SK-N-MC (cell line): ENCODE measurements at regions not wholly inside any gene's neighbourhood (a gene's known extent, or its start where the extent isn't known, plus 50 kb on each side); places are given as distances from the start of the nearest gene placed in this dataset.
"Not testable (repeated sequence)": the region's sequence is repeated elsewhere in the genome, so short reads cannot be mapped to it uniquely, and the experiment has no call there.

ENCODE experiments used
- DNase-seq: peaks from one replicate; pipeline ENCODE4 v3.0.0-alpha.2; 2011; ENCODE audit warnings: low read depth, low spot score
- H3K27ac ChIP-seq: fragments of 200-600 bp; sonication (generic); 2 replicates; pipeline ENCODE4 v1.5.1; 2016; ENCODE audit warnings: mixed run types
- H3K36me3 ChIP-seq: fragments of 200-600 bp; sonication (generic); 2 replicates; pipeline ENCODE4 v1.6.1; 2017; ENCODE audit warnings: antibody characterized with exemption, low read length, mixed read lengths; ENCODE audit not compliant: insufficient read depth
- H3K4me3 ChIP-seq: fragments of 200-600 bp; sonication (generic); 2 replicates; pipeline ENCODE4 v1.5.1; 2016
- H3K9ac ChIP-seq: fragments of 200-600 bp; sonication (generic); 2 replicates; pipeline ENCODE4 v1.8.0; 2017; ENCODE audit warnings: mixed run types, mixed read lengths; ENCODE audit not compliant: insufficient read length
- H3K9me3 ChIP-seq: fragments of 200-600 bp; sonication (generic); 2 replicates; pipeline ENCODE4 v1.6.1; 2017; ENCODE audit warnings: low read depth, mild to moderate bottlenecking, antibody characterized with exemption, low read length, moderate library complexity, mixed read lengths
- EZH2 ChIP-seq: fragments of 200-600 bp; sonication (generic); IDR thresholded peaks from one replicate; pipeline ENCODE4 v1.6.1; 2017; ENCODE audit warnings: antibody characterized with exemption
- FOXP2 ChIP-seq: optimal IDR thresholded peaks from 2 replicates; pipeline ENCODE3; 2011; ENCODE audit warnings: mild to moderate bottlenecking, moderate library complexity; ENCODE audit not compliant: insufficient read depth; ENCODE audit errors: extremely low read length, control extremely low read depth
- POLR2AphosphoS5 ChIP-seq: IDR thresholded peaks from 2 replicates; pipeline ENCODE4 v1.6.1; 2012; ENCODE audit warnings: mild to moderate bottlenecking, low read depth, low read length, borderline replicate concordance

- Histone ChIP-seq H3K36me3 (no peaks in the 10 kb centered on the region), H3K4me3 (no peak overlapping the region), H3K27ac (no peak overlapping the region), H3K9me3 (no peaks in the 10 kb centered on the region), H3K9ac (no peak overlapping the region)
- no peak for DNase-seq
- no peak for TF ChIP-seq EZH2
- TF ChIP-seq FOXP2, result no peak
- no peak for TF ChIP-seq POLR2AphosphoS5
These were observed 529.3 kb upstream of the B3GAT1 start for GRCh38 chr11:134941326-134941725.

- no peaks in the 10 kb centered on the region for H3K9me3 ChIP-seq
- no peak for DNase-seq
These were observed 528.5 kb upstream of the B3GAT1 start for GRCh38 chr11:134940441-134941126.

GRCh38 chr11:134939905-134940304, 527.9 kb upstream of the B3GAT1 start:
- TF ChIP-seq POLR2AphosphoS5 (no peak), FOXP2 (no peak), EZH2 (no peak)
- H3K4me3 ChIP-seq, result peak overlapping the region; percentile 44
- no peaks in the 10 kb centered on the region for H3K36me3 ChIP-seq
- H3K9ac ChIP-seq, result peak overlapping the region; percentile 32
- peak; percentile 32 for DNase-seq
- no peaks in the 10 kb centered on the region for H3K9me3 ChIP-seq
- peak overlapping the region; percentile 94 for H3K27ac ChIP-seq

More at GRCh38 chr11:134940441-134941126, 528.5 kb upstream of the B3GAT1 start:
- H3K9ac ChIP-seq, result peak overlapping the region; percentile 32
- H3K27ac ChIP-seq, result peak overlapping the region; percentile 94
- peak overlapping the region; percentile 44; the same call in 1 of the 2 replicates for H3K4me3 ChIP-seq
- H3K36me3 ChIP-seq, result no peaks in the 10 kb centered on the region
- TF ChIP-seq EZH2, result no peak
- no peak for TF ChIP-seq FOXP2
- TF ChIP-seq POLR2AphosphoS5, result no peak

GRCh38 chr11:134939031-134939430, 527.0 kb upstream of the B3GAT1 start:
- no peak for DNase-seq
- Histone ChIP-seq H3K27ac (peak overlapping the region; percentile 73), H3K9me3 (no peaks in the 10 kb centered on the region), H3K9ac (no peak overlapping the region), H3K4me3 (no peak overlapping the region), H3K36me3 (no peaks in the 10 kb centered on the region)
- TF ChIP-seq EZH2, result no peak
- TF ChIP-seq POLR2AphosphoS5, result no peak
- no peak for TF ChIP-seq FOXP2

GRCh38 chr11:134938212-134938611, 526.2 kb upstream of the B3GAT1 start:
- Histone ChIP-seq H3K4me3 (no peak overlapping the region), H3K36me3 (no peaks in the 10 kb centered on the region), H3K9ac (no peak overlapping the region), H3K27ac (no peak overlapping the region), H3K9me3 (no peaks in the 10 kb centered on the region)
- no peak for DNase-seq
- TF ChIP-seq POLR2AphosphoS5, result no peak
- TF ChIP-seq FOXP2, result no peak
- TF ChIP-seq EZH2, result no peak

GRCh38 chr11:134937193-134937592, 525.2 kb upstream of the B3GAT1 start:
- DNase-seq, H3K9me3 ChIP-seq, H3K9ac ChIP-seq, H3K36me3 ChIP-seq, H3K27ac ChIP-seq, H3K4me3 ChIP-seq: not testable (repeated sequence)

- no peaks in the 10 kb centered on the region for H3K36me3 ChIP-seq
- H3K27ac ChIP-seq, result no peak overlapping the region
- H3K4me3 ChIP-seq, result no peak overlapping the region
- no peaks in the 10 kb centered on the region for H3K9me3 ChIP-seq
- no peak for DNase-seq
- no peak overlapping the region for H3K9ac ChIP-seq
- TF ChIP-seq POLR2AphosphoS5 (no peak), EZH2 (no peak), FOXP2 (no peak)
These were observed 520.7 kb upstream of the B3GAT1 start for GRCh38 chr11:134932761-134933160.

GRCh38 chr11:134925432-134925831, 513.4 kb upstream of the B3GAT1 start:
- no peak for DNase-seq
- H3K9ac ChIP-seq, result no peak overlapping the region
- no peak overlapping the region for H3K27ac ChIP-seq
- TF ChIP-seq FOXP2 (no peak), POLR2AphosphoS5 (no peak), EZH2 (no peak)
- no peak overlapping the region for H3K4me3 ChIP-seq
- no peaks in the 10 kb centered on the region for H3K36me3 ChIP-seq
- no peaks in the 10 kb centered on the region for H3K9me3 ChIP-seq

- H3K9me3 ChIP-seq, result no peaks in the 10 kb centered on the region
- no peak overlapping the region for H3K4me3 ChIP-seq
- H3K36me3 ChIP-seq, result no peaks in the 10 kb centered on the region
- no peak for DNase-seq
- no peak overlapping the region for H3K27ac ChIP-seq
- TF ChIP-seq EZH2, result no peak
- TF ChIP-seq FOXP2, result no peak
- TF ChIP-seq POLR2AphosphoS5, result no peak
- no peak overlapping the region for H3K9ac ChIP-seq
These were observed 511.4 kb upstream of the B3GAT1 start for GRCh38 chr11:134923441-134923840.
